ENCODE measurements at regions not wholly inside any gene's neighbourhood (a gene's known extent, or its start where the extent isn't known, plus 50 kb on each side); places are given as distances from the start of the nearest gene placed in this dataset.

DNA sequence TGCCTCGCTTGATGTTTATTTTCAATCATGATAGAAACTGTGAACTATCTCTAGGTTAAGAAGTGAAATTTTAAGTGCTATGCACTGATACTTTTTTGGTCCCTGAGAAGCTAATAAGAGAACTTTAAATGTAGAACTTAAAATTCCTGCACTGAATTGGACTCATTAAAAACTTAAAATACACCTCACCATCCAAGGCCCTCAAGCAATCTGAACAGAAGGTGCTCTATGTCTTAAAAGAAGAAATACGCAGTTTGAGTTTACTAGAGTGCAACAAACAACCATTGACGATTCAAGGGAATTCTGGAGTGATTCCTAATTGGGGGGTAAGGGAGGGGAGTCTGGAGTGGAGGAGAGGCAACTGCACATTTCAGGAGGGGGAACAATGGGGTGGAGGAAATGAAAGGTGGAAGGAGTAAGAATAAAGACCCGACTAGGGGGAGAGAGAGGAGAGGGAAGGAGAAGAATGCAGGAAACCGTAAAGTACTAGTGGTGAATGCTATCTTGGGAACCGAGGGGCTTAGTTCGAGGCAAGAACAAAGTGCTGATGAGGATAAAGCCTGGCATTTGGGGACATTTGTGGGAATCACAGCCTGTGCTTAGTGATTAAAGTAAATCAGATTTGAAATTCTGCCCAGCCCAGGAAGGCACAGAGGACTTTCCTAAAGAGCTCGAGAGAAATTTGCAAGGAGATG, 389.7 kb downstream of the AACS start:
- H3K27me3 ChIP-seq (ENCODE audit: insufficient read depth, low read depth): peaks cover 14% of the 10 kb centered on the region; the same call in 1 of the 2 replicates
- no peaks in the 10 kb centered on the region for H3K9me3 ChIP-seq (ENCODE audit: insufficient read depth, low read depth)
- no peaks in the 10 kb centered on the region for H3K36me3 ChIP-seq (ENCODE audit: low read depth)
- H3F3A ChIP-seq (ENCODE audit: insufficient read depth, low read depth): no peaks in the 10 kb centered on the region
- no peaks in the 10 kb centered on the region for H4K20me1 ChIP-seq (ENCODE audit: insufficient read depth)
- no peak overlapping the region for H3K27ac ChIP-seq
- no peak overlapping the region for H2AFZ ChIP-seq
- H3K79me2 ChIP-seq (ENCODE audit: low read depth): no peaks in the 10 kb centered on the region
- CTCF ChIA-PET: no interaction called here
- H3K9me2 ChIP-seq (ENCODE audit: insufficient read depth): no peaks in the 10 kb centered on the region; the same call in 1 of the 2 replicates
- BruUV-seq (replicated peaks): no TSS peak
- no peak overlapping the region for H3K4me2 ChIP-seq
- intact Hi-C loops (cut with micrococcal nuclease; ENCODE audit: unreplicated experiment): no loop called here
- POLR2A ChIA-PET (ENCODE audit: unreplicated experiment): no interaction called here
- H3K4me1 ChIP-seq (replicated peaks; ENCODE audit: insufficient read depth): no peaks in the 10 kb centered on the region
- no peak for TF ChIP-seq EZH2 (IDR thresholded peaks at IDR 0.05; ENCODE audit: low read depth)
- TF ChIP-seq, protein P1, sequence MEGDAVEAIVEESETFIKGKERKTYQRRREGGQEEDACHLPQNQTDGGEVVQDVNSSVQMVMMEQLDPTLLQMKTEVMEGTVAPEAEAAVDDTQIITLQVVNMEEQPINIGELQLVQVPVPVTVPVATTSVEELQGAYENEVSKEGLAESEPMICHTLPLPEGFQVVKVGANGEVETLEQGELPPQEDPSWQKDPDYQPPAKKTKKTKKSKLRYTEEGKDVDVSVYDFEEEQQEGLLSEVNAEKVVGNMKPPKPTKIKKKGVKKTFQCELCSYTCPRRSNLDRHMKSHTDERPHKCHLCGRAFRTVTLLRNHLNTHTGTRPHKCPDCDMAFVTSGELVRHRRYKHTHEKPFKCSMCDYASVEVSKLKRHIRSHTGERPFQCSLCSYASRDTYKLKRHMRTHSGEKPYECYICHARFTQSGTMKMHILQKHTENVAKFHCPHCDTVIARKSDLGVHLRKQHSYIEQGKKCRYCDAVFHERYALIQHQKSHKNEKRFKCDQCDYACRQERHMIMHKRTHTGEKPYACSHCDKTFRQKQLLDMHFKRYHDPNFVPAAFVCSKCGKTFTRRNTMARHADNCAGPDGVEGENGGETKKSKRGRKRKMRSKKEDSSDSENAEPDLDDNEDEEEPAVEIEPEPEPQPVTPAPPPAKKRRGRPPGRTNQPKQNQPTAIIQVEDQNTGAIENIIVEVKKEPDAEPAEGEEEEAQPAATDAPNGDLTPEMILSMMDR (conservative IDR thresholded peaks at IDR 0.05): no peak
- H3K4me3 ChIP-seq: no peak overlapping the region
- DNase-seq: no peak

GRCh38 chr12:125455556-125455955, 390.3 kb downstream of the AACS start:
- Histone ChIP-seq H3K9me3 (ENCODE audit: insufficient read depth, low read depth) (no peaks in the 10 kb centered on the region), H3K27me3 (ENCODE audit: insufficient read depth, low read depth) (peaks cover 14% of the 10 kb centered on the region; the same call in 1 of the 2 replicates), H3K4me3 (no peak overlapping the region), H3K27ac (no peak overlapping the region), H3K79me2 (ENCODE audit: low read depth) (no peaks in the 10 kb centered on the region), H3K9me2 (ENCODE audit: insufficient read depth) (no peaks in the 10 kb centered on the region), H3K36me3 (ENCODE audit: low read depth) (no peaks in the 10 kb centered on the region), H2AFZ (no peak overlapping the region), H3K4me1 (replicated peaks; ENCODE audit: insufficient read depth) (no peaks in the 10 kb centered on the region), H4K20me1 (ENCODE audit: insufficient read depth) (no peaks in the 10 kb centered on the region), H3F3A (ENCODE audit: insufficient read depth, low read depth) (no peaks in the 10 kb centered on the region), H3K4me2 (no peak overlapping the region)
- TF ChIP-seq, protein P1 (conservative IDR thresholded peaks at IDR 0.05): no peak
- no peak for TF ChIP-seq EZH2 (IDR thresholded peaks at IDR 0.05; ENCODE audit: low read depth)
- intact Hi-C loops (cut with micrococcal nuclease; ENCODE audit: unreplicated experiment): no loop called here
- CTCF ChIA-PET: no interaction called here
- no peak for DNase-seq
- POLR2A ChIA-PET (ENCODE audit: unreplicated experiment): no interaction called here
- no TSS peak for BruUV-seq (replicated peaks)

GRCh38 chr12:125458552-125459268, 393.5 kb downstream of the AACS start:
- BruUV-seq (replicated peaks): no TSS peak
- no peaks in the 10 kb centered on the region for H3K36me3 ChIP-seq (ENCODE audit: low read depth)
- H3K4me1 ChIP-seq (replicated peaks; ENCODE audit: insufficient read depth): no peaks in the 10 kb centered on the region
- intact Hi-C loops (cut with micrococcal nuclease; ENCODE audit: unreplicated experiment): no loop called here
- H2AFZ ChIP-seq: no peak overlapping the region
- peaks cover 14% of the 10 kb centered on the region; the same call in 1 of the 2 replicates for H3K27me3 ChIP-seq (ENCODE audit: insufficient read depth, low read depth)
- H3F3A ChIP-seq (ENCODE audit: insufficient read depth, low read depth): no peaks in the 10 kb centered on the region
- H3K27ac ChIP-seq: no peak overlapping the region
- POLR2A ChIA-PET (ENCODE audit: unreplicated experiment): no interaction called here
- H3K9me3 ChIP-seq (ENCODE audit: insufficient read depth, low read depth): no peaks in the 10 kb centered on the region
- CTCF ChIA-PET: no interaction called here
- DNase-seq: no peak
- no peaks in the 10 kb centered on the region for H4K20me1 ChIP-seq (ENCODE audit: insufficient read depth)
- TF ChIP-seq, protein P1 (conservative IDR thresholded peaks at IDR 0.05): no peak
- no peak for TF ChIP-seq EZH2 (IDR thresholded peaks at IDR 0.05; ENCODE audit: low read depth)
- no peak overlapping the region for H3K4me3 ChIP-seq
- no peak overlapping the region for H3K4me2 ChIP-seq
- no peaks in the 10 kb centered on the region for H3K79me2 ChIP-seq (ENCODE audit: low read depth)
- no peaks in the 10 kb centered on the region for H3K9me2 ChIP-seq (ENCODE audit: insufficient read depth)
